GM18861 (cell line): ENCODE measurements at regions not wholly inside any gene's neighbourhood (a gene's known extent, or its start where the extent isn't known, plus 50 kb on each side); places are given as distances from the start of the nearest gene placed in this dataset.

Source experiments
- ATAC-seq: cut with Tn5 transposase; IDR thresholded peaks from one replicate; pipeline ENCODE4 v1.9.1; 2021; ENCODE audit not compliant: unreplicated experiment

DNA sequence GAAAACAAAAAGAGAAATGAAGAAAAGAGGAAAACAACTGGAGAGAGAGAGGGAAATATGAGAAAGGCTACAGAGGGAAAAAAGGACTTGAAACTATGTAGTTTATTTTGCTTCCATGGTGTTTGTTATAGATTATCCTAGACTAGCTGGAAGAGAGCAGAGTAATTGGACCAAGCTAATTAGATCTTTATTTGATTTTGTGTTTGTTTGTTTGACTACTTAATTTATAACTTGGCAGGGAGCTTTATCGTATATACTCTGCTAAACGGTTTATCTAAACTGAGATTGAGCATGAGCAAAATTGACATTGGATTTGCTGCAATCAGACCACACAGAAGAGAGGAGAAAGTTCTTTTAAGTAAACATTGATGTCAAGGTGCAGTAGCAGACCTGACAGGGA lies 443.8 kb upstream of the USP24 start:
- ATAC-seq, result no peak

DNA sequence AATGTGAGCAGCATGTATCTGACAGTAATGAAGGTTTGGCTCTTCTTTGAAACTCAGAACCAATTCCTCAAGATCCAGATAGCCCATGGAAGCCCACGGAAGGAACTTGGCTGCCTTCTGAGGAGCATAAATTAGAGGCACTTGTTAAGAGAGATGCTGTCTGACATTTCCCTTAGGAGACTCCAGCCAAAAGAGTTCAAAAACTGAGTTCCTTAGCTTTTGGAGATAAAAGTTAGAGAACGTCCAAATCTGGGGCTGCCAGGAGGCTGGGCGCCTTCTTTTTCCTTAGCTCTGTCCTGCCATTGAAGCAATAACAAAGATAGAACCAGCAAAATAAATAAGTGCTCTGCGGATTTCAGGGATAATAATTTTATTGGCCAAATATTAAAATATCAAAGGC lies 439.6 kb upstream of the USP24 start:
- no peak for ATAC-seq

DNA sequence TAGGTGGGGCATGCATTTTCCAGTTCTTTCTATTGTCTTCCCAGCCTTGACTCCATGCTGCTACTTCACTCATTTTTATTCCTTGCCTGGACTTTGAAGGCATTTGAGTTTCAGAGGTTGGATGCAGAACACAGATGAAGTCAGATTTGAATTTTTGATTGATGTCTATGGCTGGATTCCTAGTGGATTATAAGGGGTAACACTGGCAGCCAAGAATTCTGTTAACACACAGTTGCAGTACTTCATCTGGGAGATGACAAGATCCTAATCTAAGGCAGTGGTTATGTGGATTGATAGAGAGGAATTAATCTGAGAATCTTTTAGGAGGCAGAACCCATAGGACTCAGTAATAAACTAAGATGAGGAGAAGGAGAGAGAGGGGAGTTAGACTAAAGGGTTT lies 439.0 kb upstream of the USP24 start:
- ATAC-seq, result no peak

DNA sequence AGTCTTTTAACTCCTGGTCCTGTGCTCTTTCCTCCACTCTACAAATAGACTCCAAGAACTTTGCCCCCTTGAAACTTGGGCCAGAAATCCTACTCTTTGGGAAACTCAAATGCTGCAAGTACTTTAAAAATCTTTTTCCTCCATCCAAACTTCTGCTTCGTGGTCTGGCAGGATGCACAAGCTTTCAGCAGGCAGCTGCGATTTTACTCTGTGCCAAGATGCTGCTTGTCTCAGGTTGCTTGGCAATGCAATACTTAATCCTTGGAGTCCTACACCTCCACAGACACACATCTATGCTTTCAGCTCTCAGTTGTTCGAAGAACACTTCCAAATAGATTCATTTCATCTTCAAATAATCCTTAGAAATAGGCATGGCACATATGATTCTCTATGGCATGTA lies 435.3 kb upstream of the USP24 start:
- no peak for ATAC-seq

DNA sequence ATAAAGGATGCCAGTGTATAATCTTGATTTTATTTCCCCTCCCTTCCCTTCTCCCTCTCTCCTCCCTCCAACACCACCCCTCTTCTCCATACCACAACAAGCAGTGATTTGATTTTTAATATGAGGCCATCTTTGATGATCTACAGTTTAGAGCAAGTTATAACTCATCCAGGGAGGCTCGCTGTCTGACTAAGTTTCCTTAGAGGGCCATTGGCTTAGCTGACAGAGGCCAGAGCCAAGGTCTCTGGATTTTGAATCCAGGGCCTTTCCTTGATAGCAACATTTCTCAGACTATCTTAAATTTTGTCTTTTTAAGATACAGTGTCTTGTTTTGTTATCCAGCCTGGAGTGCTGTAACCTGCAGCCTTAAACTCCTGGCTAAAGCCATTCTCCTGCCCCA lies 431.0 kb upstream of the USP24 start:
- no peak for ATAC-seq

DNA sequence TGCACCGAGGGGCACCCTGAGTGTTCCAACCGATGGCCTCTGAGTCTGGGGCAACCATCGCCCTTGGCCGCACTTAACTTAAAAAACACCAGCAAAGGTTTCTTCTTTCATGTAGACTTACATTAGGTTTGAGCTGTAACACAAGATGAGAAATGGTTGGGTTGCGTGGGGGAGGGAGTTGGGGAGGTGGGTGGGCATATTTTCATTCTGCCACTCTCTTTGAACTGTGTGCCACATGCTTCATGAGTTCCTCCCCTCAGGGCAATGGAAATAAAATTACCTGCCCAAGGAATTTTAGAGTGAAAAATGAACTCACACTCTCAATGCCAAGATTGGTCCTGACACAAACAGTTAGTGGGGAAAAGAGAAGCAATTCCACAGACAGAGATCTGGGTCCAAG lies 430.1 kb upstream of the USP24 start:
- ATAC-seq, result no peak

DNA sequence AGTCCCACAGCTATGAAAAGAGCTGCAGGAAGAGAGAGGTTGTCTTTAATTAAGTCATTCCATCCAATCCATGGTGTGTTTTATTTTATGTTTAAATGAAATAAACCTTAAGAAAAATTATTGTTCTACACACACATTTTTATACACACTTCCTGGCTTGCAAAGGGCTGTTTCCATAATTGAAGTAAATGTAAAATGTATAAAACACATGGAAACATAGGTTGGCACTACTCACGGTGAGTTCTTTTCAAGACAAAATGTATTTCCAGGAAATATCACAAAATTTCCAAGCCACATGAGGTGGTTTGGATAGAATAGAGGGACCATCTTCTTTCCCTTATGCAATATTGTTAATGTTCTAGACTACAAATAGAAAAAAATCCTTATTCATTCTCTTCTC lies 426.8 kb upstream of the USP24 start:
- no peak for ATAC-seq

DNA sequence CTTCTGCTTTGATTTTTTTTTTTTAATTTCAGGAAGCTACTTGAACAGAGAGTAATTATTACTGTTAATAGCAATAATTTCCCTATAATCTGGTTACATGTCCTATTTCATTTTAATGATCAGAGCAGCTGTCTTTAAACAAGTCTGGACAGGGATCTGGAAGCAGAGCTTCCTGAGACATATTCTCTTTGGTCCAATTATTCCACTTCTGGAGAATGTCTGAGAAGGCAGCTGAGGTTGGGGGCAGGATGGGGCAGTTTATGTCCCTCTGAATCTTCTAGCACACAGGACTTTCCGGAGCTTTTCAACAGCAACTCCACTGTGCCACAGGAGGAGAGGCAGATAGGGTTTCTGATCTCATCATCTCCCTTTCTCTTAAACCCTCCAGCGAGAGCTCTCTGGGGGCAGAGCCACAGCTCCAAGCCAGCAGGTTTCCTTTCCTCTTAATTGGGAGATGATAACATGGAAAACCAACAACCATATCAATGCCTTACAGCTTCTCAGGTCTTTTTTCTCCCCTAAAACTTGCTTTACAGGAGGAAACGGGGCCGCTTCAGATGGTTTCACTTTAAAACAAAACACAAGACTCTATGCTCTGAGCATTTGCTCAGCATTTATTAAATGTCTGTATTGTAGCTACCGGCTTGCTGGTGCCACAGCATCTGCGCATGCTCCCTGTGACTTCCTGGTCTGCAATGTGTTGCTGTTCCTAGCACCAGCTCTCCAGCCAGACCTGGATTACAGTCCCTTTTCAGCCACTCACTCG lies 425.7 kb upstream of the USP24 start:
- peak; percentile 73 for ATAC-seq

DNA sequence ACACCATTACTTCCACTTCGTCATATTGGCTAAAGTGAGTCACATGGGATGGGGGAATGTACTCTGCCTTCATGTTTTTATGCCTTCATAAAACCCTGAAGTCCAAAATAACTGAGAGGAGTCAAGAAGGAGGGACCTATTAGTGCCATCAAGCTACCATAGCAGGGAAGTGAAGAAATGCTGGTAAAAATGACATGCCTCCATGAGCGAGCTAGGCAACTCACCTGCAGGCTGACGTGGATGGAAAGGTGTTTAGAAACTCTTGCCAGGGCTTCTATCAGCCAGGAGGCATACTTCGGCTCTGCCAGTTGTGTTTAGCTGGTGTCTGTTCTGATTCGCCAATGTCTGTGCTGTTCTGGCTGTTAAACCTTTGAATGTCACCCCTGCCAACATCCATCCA lies 424.4 kb upstream of the USP24 start:
- no peak for ATAC-seq

DNA sequence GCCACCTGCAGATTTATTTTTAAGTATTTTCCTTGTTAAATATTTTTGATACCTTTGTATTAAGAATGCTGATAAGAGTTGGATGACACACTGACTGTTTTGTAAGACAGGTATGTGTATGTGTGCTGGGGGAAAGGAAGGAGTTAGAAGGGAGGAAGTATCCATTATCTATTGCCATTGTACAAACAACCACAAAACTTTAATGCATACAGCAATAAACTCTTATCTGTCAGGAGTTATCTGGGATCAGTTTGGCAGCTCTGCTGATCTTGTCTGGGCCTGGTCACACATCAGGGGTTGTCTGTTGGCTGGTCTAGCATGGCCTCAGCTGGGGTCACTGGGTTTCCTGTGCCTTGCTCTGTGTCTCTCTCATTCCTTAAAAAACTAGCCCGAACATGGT lies 423.9 kb upstream of the USP24 start:
- no peak for ATAC-seq

DNA sequence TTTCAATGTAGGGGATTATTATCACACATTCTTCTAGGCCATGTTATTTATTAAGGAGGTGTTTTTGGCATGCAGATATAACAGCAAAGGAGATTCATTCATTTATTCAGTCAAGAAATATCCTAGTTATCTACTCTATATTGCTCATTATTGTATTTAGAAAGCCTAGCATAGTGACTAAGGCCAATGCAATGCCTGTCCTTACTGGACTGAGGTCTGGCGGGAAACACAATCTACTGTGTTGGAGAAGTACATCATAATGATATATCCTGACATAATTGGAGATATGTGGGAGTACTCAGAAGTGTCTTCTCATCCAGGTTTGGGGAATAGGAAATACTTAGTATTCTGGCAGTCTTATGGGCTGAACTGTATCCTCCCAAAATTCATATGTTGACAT lies 421.5 kb upstream of the USP24 start:
- no peak for ATAC-seq

DNA sequence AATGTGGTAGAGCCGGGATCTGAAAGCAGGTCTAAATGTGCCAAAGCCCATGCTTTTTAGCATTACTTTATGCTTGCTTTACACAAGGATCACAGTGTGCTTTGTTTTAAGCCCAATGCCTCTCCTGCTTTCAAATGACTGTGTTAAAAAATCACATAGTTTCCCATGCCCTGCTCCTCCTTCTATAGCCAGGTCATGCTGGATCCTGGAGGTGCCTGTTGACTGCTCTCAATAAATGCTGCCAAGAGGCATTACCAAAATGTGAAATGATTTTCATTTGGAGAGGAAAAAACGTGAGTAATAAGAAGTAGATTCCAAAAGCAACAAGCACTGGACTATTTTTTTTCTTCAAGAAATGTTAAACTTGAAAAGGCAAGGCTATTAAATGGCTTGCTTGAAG lies 420.7 kb upstream of the USP24 start:
- no peak for ATAC-seq

DNA sequence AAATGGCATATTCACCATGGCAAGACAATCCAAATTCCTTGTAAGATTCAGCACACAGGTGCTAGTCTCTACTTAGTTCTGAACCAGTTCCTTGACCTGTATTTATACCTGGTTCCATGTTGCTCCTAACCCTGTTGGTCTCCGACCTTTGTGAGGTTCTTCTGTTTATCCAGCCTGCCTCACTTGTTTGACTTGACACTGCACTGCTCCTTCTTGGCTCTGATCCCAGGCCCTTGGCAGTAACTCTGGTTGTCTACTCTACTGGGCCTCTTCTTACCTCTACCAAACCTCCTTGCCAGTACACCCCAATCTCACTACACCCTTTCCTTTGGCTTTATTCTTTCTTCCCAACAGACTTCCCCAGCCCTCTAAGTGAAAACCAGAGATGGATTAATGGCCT lies 419.4 kb upstream of the USP24 start:
- ATAC-seq, result no peak

DNA sequence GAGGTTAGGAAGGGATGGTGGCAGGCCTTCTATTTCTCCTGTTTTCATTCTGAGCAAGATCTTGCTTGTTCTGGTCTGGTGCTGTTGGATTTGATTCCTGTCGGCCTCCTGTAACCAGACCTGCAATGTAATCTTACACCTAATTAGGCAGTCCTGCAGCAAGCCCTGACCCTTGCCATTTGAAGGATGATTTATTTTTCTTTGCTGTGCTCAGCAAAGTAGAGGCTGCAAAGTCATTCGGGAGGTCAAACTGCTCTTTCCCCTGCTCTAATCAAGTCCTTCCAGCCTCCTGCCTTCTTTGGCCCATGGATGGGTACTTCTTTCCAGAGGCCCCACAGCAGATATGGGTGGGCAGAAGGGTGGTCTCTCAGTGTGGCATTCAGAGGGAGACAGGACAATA lies 417.7 kb upstream of the USP24 start:
- no peak for ATAC-seq

DNA sequence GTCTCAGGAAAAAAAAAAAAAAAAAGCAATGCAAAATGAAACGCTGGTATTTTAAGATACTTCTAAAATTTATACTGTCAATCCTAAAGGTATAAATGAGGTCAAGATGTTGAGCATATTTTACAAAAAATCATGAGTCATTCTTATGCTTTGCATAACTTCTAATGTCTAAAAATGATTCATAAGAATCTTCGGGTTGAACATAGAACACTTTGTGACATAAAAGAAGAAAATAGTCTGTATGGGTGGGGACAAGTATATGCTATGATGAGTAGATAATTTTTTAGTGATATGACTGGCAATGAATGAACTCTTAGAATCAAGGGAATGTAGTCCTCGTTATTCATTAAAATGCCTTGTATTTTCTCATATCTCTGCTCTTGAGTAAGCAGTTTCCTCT lies 416.9 kb upstream of the USP24 start:
- ATAC-seq, result no peak

DNA sequence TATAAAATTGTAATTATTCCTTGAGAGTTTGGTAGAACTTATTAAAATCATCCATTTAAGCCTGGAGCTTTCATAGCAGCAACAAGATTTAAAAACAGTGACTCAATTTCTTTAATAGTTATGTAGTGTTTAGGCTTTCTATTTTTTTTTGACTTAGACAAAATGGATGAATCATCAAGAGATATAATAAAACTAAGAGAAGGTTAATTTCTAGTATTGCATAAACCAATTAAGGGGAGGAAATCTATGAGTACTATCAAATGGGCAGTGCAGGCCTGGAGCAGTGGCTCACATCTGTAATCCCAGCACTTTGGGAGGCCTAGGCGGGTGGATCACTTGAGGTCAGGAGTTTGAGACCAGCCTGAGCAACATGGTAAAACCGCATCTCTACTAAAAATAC lies 416.3 kb upstream of the USP24 start:
- no peak for ATAC-seq

DNA sequence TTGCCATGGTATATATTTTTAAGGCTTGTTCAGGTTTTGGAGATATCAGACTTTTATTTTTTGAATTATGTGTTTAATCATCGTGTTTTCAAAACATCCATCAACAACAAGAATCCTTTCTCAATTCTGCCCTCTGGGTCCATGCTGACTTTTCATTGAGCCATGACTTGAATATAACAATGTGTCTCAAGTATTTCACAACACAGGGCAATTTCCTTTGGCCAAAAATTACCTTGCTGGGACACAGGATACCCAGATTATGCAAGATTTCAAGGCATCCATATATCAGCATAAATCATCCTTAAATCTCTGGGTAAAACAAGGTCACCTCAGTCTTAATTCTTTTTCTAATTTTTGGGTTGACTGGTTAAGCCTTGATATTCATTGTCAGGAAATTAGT lies 411.2 kb upstream of the USP24 start:
- ATAC-seq, result no peak

DNA sequence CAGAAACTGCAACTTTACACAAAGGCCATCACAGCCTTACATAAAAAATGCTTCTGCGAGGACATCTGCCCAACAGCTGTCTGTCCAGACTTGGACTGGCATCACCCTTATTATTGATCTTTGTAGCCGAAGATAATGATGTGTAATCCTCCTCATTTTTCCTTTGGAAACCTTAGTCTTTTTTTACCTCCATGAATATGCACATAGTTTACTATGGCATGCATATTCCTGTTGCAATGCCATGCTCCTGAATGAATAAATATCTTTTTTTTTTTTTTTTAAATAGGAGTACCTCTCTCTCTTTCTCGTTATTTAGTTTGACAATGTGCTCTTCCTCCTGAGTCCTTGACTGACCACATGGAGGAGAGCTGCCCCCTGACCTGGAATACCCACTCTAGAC lies 409.6 kb upstream of the USP24 start:
- no peak for ATAC-seq

DNA sequence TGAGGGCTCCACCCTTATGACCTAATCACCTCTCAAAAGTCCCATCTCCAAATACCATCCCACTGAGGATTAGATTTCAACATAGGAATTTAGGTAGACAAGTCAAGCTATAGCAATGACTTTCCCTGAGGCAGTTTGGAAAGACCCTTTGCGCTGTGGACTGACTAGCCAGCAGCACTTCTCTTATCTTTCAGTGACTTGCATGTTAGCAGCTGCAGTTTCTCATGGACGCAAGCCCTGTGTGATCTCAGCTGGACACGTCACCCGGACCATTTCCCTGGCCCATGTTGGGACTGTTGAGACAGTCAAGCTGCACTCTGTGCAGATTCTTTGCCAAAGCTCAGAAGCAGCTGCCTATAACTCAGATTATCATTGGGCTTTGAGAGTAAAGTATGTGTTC lies 408.1 kb upstream of the USP24 start:
- ATAC-seq, result no peak

DNA sequence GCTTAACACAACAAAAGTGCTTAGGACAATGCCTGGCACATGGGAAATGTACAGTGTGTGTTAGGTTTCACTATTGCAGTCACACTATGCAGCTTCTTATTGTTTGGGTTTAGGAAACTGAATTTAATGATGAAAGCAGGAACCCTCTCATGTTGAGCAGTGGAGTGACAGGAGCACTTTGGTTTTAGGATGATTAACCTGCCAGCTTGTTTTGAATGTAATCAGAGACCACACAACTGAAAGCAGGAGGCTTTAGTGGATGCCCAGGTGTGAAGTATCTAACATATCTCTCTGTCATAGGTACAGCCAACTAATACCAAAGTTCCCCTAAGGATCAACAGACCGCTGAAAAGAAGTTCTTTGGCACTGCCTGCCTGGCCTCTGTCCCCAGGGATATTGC lies 406.9 kb upstream of the USP24 start:
- ATAC-seq, result no peak

DNA sequence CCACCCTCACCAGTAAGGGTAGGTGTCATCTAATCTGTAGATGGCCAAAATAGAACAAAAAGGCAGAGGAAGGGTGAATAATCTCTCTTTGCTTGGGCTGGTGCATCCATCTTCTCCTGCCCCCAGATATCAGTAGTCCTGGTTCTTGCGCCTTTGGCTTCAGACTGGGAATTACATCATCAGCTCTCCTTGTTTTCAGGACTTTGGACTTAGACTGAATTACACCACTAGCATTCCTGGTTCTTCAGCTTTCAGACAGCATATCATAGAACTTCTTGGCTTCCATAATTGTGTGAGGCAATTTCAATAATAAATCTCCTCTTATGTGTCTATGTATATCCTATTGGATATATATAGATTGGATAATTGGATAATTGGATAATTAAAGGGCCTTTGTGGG lies 403.0 kb upstream of the USP24 start:
- ATAC-seq, result no peak

DNA sequence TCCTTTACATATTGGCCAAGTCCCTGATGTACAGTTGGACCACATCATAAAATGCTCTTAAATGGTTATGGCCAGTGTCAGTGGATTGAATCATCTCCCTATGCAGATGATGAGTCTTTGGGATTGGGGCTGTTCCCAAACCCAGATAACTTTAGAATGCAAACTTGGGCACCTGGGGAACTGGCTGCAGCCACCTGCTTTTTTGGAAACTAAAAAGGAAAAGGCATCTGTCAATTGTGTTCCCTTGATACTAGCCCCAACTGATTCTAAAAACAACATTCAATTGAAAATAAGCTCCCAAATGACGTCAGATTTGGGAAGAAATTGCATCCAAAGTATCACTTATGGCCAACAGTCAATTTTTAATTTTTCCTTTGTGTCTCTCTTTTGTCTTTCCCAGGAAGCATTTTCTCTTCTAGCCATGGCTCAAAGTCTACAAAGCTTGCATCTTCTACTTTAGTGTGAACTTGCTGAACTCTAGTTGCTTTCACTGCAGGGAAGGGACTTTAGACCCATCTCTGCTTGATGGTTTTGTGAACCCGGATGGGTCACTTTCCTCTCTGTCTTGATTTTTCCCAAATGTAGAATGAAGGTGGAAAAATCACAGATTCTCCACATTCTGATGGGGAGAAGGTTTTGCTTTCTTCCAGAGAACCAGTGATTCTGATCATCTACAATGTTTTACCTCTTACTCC lies 402.3 kb upstream of the USP24 start:
- no peak for ATAC-seq

DNA sequence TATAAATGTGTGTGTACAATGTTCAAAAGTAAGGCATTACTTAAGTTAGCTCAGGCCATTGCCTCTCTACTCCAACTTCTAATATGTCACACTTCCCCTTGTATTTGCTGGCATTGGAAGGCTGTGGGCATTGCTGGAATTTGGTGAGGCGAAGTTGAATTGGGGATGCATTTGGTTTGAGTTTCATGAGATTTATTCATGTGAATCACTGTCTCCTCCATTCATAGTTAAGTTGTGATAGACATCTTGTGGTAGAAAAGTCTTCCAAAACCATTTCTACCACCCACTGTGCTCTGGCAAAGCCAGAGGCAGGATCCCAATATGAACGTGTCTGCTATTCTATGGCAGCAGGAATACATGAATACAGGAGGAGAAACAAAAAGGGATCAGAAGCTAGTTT lies 397.8 kb upstream of the USP24 start:
- no peak for ATAC-seq
